Hepatocyte (in vitro differentiated cells): ENCODE measurements at regions not wholly inside any gene's neighbourhood (a gene's known extent, or its start where the extent isn't known, plus 50 kb on each side); places are given as distances from the start of the nearest gene placed in this dataset.
"Not testable (repeated sequence)": the region's sequence is repeated elsewhere in the genome, so short reads cannot be mapped to it uniquely, and the experiment has no call there.

ENCODE experiments used
- DNase-seq: peaks from one replicate; pipeline ENCODE4 v3.0.0-alpha.2; 2016; ENCODE audit warnings: low spot score
- H2AFZ ChIP-seq: fragments of 200-600 bp; sonication (generic); 2 replicates; pipeline ENCODE4 v1.6.0; 2016; ENCODE audit warnings: antibody characterized with exemption, mild to moderate bottlenecking
- H3K27ac ChIP-seq: fragments of 200-600 bp; sonication (generic); 2 replicates; pipeline ENCODE4 v1.5.1; 2016; ENCODE audit warnings: mild to moderate bottlenecking
- H3K27me3 ChIP-seq: fragments of 200-600 bp; sonication (generic); 2 replicates; pipeline ENCODE4 v1.6.1; 2016
- H3K36me3 ChIP-seq: fragments of 200-600 bp; sonication (generic); replicated peaks from 2 replicates; pipeline ENCODE4 v1.5.1; 2016; ENCODE audit warnings: low read depth; ENCODE audit not compliant: insufficient read depth
- H3K4me1 ChIP-seq: fragments of 200-600 bp; sonication (generic); 2 replicates; pipeline ENCODE4 v1.5.1; 2016; ENCODE audit warnings: mild to moderate bottlenecking, moderate library complexity; ENCODE audit not compliant: insufficient read depth
- H3K4me2 ChIP-seq: fragments of 200-600 bp; sonication (generic); 2 replicates; pipeline ENCODE4 v1.6.0; 2016
- H3K4me3 ChIP-seq: fragments of 200-600 bp; sonication (generic); 2 replicates; pipeline ENCODE4 v1.5.1; 2016; ENCODE audit warnings: mild to moderate bottlenecking
- H3K79me2 ChIP-seq: fragments of 200-600 bp; sonication (generic); 2 replicates; pipeline ENCODE4 v1.6.0; 2017; ENCODE audit warnings: mild to moderate bottlenecking
- H3K9me2 ChIP-seq: fragments of 200-600 bp; sonication (generic); replicated peaks from 2 replicates; pipeline ENCODE4 v1.6.0; 2017; ENCODE audit warnings: mild to moderate bottlenecking; ENCODE audit not compliant: insufficient read depth
- H3K9me3 ChIP-seq: fragments of 200-600 bp; sonication (generic); 2 replicates; pipeline ENCODE4 v1.5.1; 2016; ENCODE audit warnings: low read depth, mild to moderate bottlenecking
- H4K20me1 ChIP-seq: fragments of 200-600 bp; sonication (generic); 2 replicates; pipeline ENCODE4 v1.6.0; 2016; ENCODE audit warnings: mild to moderate bottlenecking; ENCODE audit not compliant: insufficient read depth, poor library complexity, severe bottlenecking
- CTCF ChIP-seq: fragments of 200-600 bp; sonication (generic); IDR thresholded peaks from 2 replicates; pipeline ENCODE4 v1.5.1; 2016; ENCODE audit warnings: antibody characterized with exemption, mild to moderate bottlenecking; ENCODE audit not compliant: poor library complexity
- EZH2 ChIP-seq: fragments of 200-600 bp; sonication (generic); IDR thresholded peaks from 2 replicates; pipeline ENCODE4 v1.6.1; 2016; ENCODE audit warnings: antibody characterized with exemption, mild to moderate bottlenecking, borderline replicate concordance
- EZH2phosphoT487 ChIP-seq: fragments of 200-600 bp; sonication (generic); IDR thresholded peaks from one replicate; pipeline ENCODE4 v1.6.1; 2018; ENCODE audit warnings: antibody characterized with exemption, mild to moderate bottlenecking, low read depth, moderate library complexity; ENCODE audit not compliant: unreplicated experiment, severe bottlenecking
- WGBS: methylation state at CpG from one replicate; pipeline ENCODE4 v1.1.6; 2016; ENCODE audit warnings: low lambda C conversion rate; ENCODE audit errors: missing lambda C conversion rate; 5-methylcytosine and 5-hydroxymethylcytosine counted together

- no peaks in the 10 kb centered on the region for H3K79me2 ChIP-seq
- TF ChIP-seq EZH2phosphoT487 (no peak), CTCF (peak; percentile 46)
These were observed 525.4 kb upstream of the HS3ST1 start for GRCh38 chr4:11954093-11954492.

GRCh38 chr4:11949355-11949754 lies 520.7 kb upstream of the HS3ST1 start:
- Histone ChIP-seq H3K27ac (no peak overlapping the region), H3K79me2 (no peaks in the 10 kb centered on the region), H3K9me3 (no peaks in the 10 kb centered on the region), H3K4me2 (no peak overlapping the region), H3K4me1 (no peaks in the 10 kb centered on the region), H2AFZ (no peak overlapping the region), H3K4me3 (no peak overlapping the region), H4K20me1 (no peaks in the 10 kb centered on the region), H3K27me3 (no peaks in the 10 kb centered on the region), H3K36me3 (no peaks in the 10 kb centered on the region), H3K9me2 (no peaks in the 10 kb centered on the region)
- peak; percentile 7 for DNase-seq
- TF ChIP-seq EZH2phosphoT487 = no peak
- no peak for TF ChIP-seq CTCF
- TF ChIP-seq EZH2 = no peak
- 83% methylated on average over 3 of the region's 3 CpGs for WGBS

More at GRCh38 chr4:11954093-11954492, 525.4 kb upstream of the HS3ST1 start:
- Histone ChIP-seq H3K36me3 (no peaks in the 10 kb centered on the region), H3K27ac (no peak overlapping the region), H3K27me3 (no peaks in the 10 kb centered on the region), H3K9me3 (no peaks in the 10 kb centered on the region), H4K20me1 (no peaks in the 10 kb centered on the region), H3K4me3 (no peak overlapping the region), H3K9me2 (no peaks in the 10 kb centered on the region), H3K4me1 (no peaks in the 10 kb centered on the region), H2AFZ (no peak overlapping the region), H3K4me2 (no peak overlapping the region)
- WGBS = 52% methylated on average over 2 of the region's 2 CpGs
- peak; percentile 48 for DNase-seq

GRCh38 chr4:11947629-11948028 lies 518.9 kb upstream of the HS3ST1 start:
- not testable (repeated sequence) for H3K4me2 ChIP-seq, H3K79me2 ChIP-seq, H3K9me3 ChIP-seq, H3K27ac ChIP-seq, DNase-seq, H4K20me1 ChIP-seq, H3K27me3 ChIP-seq, H3K4me1 ChIP-seq, H3K36me3 ChIP-seq, H3K9me2 ChIP-seq, H2AFZ ChIP-seq, H3K4me3 ChIP-seq
- 71% methylated on average over 1 of the region's 1 CpG for WGBS

GRCh38 chr4:11937941-11938340 lies 509.2 kb upstream of the HS3ST1 start:
- H3K9me3 ChIP-seq = no peaks in the 10 kb centered on the region
- no peaks in the 10 kb centered on the region for H4K20me1 ChIP-seq
- H3K36me3 ChIP-seq = no peaks in the 10 kb centered on the region
- H3K27ac ChIP-seq = no peak overlapping the region
- H3K4me2 ChIP-seq = no peak overlapping the region
- no peaks in the 10 kb centered on the region for H3K9me2 ChIP-seq
- H3K79me2 ChIP-seq = no peaks in the 10 kb centered on the region
- no peak for TF ChIP-seq EZH2phosphoT487
- TF ChIP-seq EZH2 = no peak
- TF ChIP-seq CTCF = no peak
- no peak for DNase-seq
- H3K4me1 ChIP-seq = no peaks in the 10 kb centered on the region
- no peaks in the 10 kb centered on the region for H3K27me3 ChIP-seq
- H2AFZ ChIP-seq = no peak overlapping the region
- no peak overlapping the region for H3K4me3 ChIP-seq
